Panc1 (cell line): ENCODE measurements at regions not wholly inside any gene's neighbourhood (a gene's known extent, or its start where the extent isn't known, plus 50 kb on each side); places are given as distances from the start of the nearest gene placed in this dataset.

Experiments
- ATAC-seq: fragments of 200-7000 bp; cut with Tn5 transposase; 2 replicates; pipeline ENCODE4 v1.9.1; 2020; ENCODE audit warnings: mild to moderate bottlenecking, moderate library complexity
- BruUV-seq: library from RNA; stranded (reverse); fragments of 400-500 nt; replicated peaks from 2 replicates; lab custom pipeline; 2021; lab: Mats Ljungman, UMichigan
- CTCF ChIA-PET: fragments of 300-600 bp; sonication (Branson Sonifier 250); formaldehyde crosslinking; loops from one replicate; lab custom pipeline; 2022; ENCODE audit warnings: antibody characterized with exemption; lab: Charles Lee
- POLR2A ChIA-PET: fragments of 300-600 bp; sonication (Branson Sonifier 250); formaldehyde crosslinking; loops from one replicate; lab custom pipeline; 2022; ENCODE audit warnings: antibody characterized with exemption; lab: Charles Lee
- DNase-seq: peaks from one replicate; pipeline ENCODE4 v3.0.0-alpha.2; 2010; ENCODE audit warnings: low read depth, low spot score
- H3K27ac ChIP-seq: 2 replicates; pipeline ENCODE4 v1.5.1; 2011; ENCODE audit warnings: mild to moderate bottlenecking, low read length, inconsistent platforms
- H3K27me3 ChIP-seq: fragments of 200-500 bp; sonication (Bioruptor generic); 2 replicates; pipeline ENCODE4 v1.6.0; 2014; ENCODE audit warnings: low read length, inconsistent platforms; ENCODE audit not compliant: control insufficient read depth, insufficient read depth
- H3K36me3 ChIP-seq: fragments of 200-500 bp; sonication (Bioruptor generic); 2 replicates; pipeline ENCODE4 v1.5.1; 2014; ENCODE audit warnings: inconsistent platforms, mild to moderate bottlenecking, low read length, moderate library complexity; ENCODE audit not compliant: control insufficient read depth, insufficient read depth
- H3K4me1 ChIP-seq: 2 replicates; pipeline ENCODE4 v1.5.1; 2011; ENCODE audit warnings: inconsistent platforms, mild to moderate bottlenecking, low read length, moderate library complexity; ENCODE audit not compliant: control insufficient read depth, insufficient read depth
- H3K4me3 ChIP-seq, 2 experiments: 2 replicates each; pipeline ENCODE4 v1.5.1; 2011 to 2012; ENCODE audit warnings: low read depth in 2 of 2, low read length in 2 of 2, mild to moderate bottlenecking in 2 of 2, inconsistent platforms in 1 of 2, moderate library complexity in 1 of 2
- H3K9me3 ChIP-seq: fragments of 200-500 bp; sonication (Bioruptor generic); 2 replicates; pipeline ENCODE4 v1.5.1; 2014; ENCODE audit warnings: low read depth, mild to moderate bottlenecking, inconsistent platforms, low read length, moderate library complexity; ENCODE audit not compliant: control insufficient read depth, insufficient read depth
- POLR2AphosphoS5 ChIP-seq: IDR thresholded peaks from 2 replicates; pipeline ENCODE4 v1.6.1; 2012; ENCODE audit warnings: mild to moderate bottlenecking, low read depth, low read length, moderate library complexity
- SIN3A ChIP-seq: IDR thresholded peaks from 2 replicates; pipeline ENCODE4 v1.6.1; 2012; ENCODE audit warnings: low read depth, mild to moderate bottlenecking, low read length, moderate library complexity, borderline replicate concordance; ENCODE audit not compliant: insufficient read depth
- TCF7L2 ChIP-seq: IDR thresholded peaks from 2 replicates; pipeline ENCODE4 v1.6.1; 2011; ENCODE audit warnings: mild to moderate bottlenecking, low read depth, low read length, inconsistent platforms
- in situ Hi-C: cut with HindIII; loops from 2 replicates; pipeline ENCODE4 v1.10.0; 2016; ENCODE audit warnings: low sequenced_read_pairs, low pct_unique_long_range_greater_than_20kb
- intact Hi-C: fragments of 100-400 bp; cut with micrococcal nuclease; formaldehyde crosslinking; loops from one replicate; pipeline ENCODE4 v1.10.0; 2022; ENCODE audit not compliant: unreplicated experiment
- TF ChIP-seq, protein P1 (sequence below), 2 experiments: IDR thresholded peaks; 2 replicates each; pipeline ENCODE4 v1.6.1; 2011 to 2012; ENCODE audit warnings: low read depth in 2 of 2, control low read depth in 1 of 2, low read length in 1 of 2, mild to moderate bottlenecking in 1 of 2, moderate library complexity in 1 of 2; ENCODE audit not compliant: insufficient read depth in 1 of 2
- TF ChIP-seq, protein P2 (sequence below): fragments of 450-650 bp; IDR thresholded peaks from 2 replicates; pipeline ENCODE4 v1.5.1; 2017; ENCODE audit warnings: mild to moderate bottlenecking

DNA sequence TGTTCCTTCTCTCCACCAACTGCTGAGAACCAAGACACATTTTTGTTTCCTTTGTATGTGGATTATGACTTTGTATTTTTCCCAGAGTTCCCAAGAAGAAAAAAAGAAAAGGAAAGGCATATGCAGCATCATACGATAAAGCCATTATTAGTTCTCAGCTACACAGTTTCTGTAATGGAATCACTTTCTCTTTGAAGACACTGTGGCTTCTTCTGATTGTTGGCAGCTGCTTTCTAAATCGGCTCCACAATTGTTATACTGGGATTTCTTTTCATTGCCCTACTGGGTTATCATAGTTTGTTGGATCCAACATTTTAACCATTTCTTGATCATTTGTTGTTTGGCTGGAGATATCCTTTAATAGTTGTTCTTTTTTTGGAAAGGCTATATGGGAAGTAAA, 89.5 kb upstream of the HIVEP3 start:
- intact Hi-C loops (no loop called here), in situ Hi-C loops (no loop called here)
- no peaks in the 10 kb centered on the region for H3K36me3 ChIP-seq
- H3K4me3 ChIP-seq, result no peak overlapping the region
- ChIA-PET CTCF (no interaction called here), POLR2A (no interaction called here)
- DNase-seq, result no peak
- H3K4me1 ChIP-seq, result no peaks in the 10 kb centered on the region
- no peak for ATAC-seq
- no TSS peak for BruUV-seq
- no peaks in the 10 kb centered on the region for H3K27me3 ChIP-seq
- no peaks in the 10 kb centered on the region for H3K9me3 ChIP-seq
- TF ChIP-seq TCF7L2 (no peak), SIN3A (no peak), POLR2AphosphoS5 (no peak)
- TF ChIP-seq, protein P1, sequence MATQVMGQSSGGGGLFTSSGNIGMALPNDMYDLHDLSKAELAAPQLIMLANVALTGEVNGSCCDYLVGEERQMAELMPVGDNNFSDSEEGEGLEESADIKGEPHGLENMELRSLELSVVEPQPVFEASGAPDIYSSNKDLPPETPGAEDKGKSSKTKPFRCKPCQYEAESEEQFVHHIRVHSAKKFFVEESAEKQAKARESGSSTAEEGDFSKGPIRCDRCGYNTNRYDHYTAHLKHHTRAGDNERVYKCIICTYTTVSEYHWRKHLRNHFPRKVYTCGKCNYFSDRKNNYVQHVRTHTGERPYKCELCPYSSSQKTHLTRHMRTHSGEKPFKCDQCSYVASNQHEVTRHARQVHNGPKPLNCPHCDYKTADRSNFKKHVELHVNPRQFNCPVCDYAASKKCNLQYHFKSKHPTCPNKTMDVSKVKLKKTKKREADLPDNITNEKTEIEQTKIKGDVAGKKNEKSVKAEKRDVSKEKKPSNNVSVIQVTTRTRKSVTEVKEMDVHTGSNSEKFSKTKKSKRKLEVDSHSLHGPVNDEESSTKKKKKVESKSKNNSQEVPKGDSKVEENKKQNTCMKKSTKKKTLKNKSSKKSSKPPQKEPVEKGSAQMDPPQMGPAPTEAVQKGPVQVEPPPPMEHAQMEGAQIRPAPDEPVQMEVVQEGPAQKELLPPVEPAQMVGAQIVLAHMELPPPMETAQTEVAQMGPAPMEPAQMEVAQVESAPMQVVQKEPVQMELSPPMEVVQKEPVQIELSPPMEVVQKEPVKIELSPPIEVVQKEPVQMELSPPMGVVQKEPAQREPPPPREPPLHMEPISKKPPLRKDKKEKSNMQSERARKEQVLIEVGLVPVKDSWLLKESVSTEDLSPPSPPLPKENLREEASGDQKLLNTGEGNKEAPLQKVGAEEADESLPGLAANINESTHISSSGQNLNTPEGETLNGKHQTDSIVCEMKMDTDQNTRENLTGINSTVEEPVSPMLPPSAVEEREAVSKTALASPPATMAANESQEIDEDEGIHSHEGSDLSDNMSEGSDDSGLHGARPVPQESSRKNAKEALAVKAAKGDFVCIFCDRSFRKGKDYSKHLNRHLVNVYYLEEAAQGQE (IDR thresholded peaks at IDR 0.05; ENCODE audit: insufficient read depth in 1 of 2, low read depth in 2 of 2, low read length in 1 of 2), result no peak
- TF ChIP-seq, protein P2, sequence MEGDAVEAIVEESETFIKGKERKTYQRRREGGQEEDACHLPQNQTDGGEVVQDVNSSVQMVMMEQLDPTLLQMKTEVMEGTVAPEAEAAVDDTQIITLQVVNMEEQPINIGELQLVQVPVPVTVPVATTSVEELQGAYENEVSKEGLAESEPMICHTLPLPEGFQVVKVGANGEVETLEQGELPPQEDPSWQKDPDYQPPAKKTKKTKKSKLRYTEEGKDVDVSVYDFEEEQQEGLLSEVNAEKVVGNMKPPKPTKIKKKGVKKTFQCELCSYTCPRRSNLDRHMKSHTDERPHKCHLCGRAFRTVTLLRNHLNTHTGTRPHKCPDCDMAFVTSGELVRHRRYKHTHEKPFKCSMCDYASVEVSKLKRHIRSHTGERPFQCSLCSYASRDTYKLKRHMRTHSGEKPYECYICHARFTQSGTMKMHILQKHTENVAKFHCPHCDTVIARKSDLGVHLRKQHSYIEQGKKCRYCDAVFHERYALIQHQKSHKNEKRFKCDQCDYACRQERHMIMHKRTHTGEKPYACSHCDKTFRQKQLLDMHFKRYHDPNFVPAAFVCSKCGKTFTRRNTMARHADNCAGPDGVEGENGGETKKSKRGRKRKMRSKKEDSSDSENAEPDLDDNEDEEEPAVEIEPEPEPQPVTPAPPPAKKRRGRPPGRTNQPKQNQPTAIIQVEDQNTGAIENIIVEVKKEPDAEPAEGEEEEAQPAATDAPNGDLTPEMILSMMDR, result no peak
- no peak overlapping the region for H3K27ac ChIP-seq

DNA sequence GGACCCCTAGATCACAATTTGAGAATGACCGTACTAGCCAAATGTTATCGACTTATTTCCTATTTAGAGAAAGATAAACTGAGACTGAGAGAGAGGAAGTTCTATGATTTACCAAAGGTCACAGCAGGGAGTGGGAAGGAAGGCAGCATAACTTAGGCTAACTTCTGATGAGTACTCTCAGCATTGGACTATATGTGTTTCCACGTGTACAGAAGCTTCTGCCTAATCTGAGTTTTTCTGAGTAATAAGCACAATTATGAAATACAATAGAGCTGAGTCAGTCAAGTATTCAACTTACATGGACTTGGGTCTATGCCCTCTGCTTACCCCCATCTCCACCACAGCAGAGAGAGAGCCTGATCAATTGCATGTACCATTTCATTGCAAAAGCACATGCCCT, 88.1 kb upstream of the HIVEP3 start:
- Histone ChIP-seq H3K27ac (no peak overlapping the region), H3K9me3 (no peaks in the 10 kb centered on the region), H3K36me3 (no peaks in the 10 kb centered on the region), H3K4me3 (no peak overlapping the region), H3K4me1 (no peaks in the 10 kb centered on the region), H3K27me3 (no peaks in the 10 kb centered on the region)
- ChIA-PET CTCF (no interaction called here), POLR2A (no interaction called here)
- intact Hi-C loops, result no loop called here
- DNase-seq, result no peak
- TF ChIP-seq TCF7L2 (no peak), SIN3A (no peak), POLR2AphosphoS5 (no peak)
- TF ChIP-seq, protein P2, result no peak
- TF ChIP-seq, protein P1 (IDR thresholded peaks at IDR 0.05; ENCODE audit: insufficient read depth in 1 of 2, low read depth in 2 of 2, low read length in 1 of 2), result no peak
- no peak for ATAC-seq
- BruUV-seq, result no TSS peak
- in situ Hi-C loops, result no loop called here
